ENCODE measurements at regions not wholly inside any gene's neighbourhood (a gene's known extent, or its start where the extent isn't known, plus 50 kb on each side); places are given as distances from the start of the nearest gene placed in this dataset.

DNA sequence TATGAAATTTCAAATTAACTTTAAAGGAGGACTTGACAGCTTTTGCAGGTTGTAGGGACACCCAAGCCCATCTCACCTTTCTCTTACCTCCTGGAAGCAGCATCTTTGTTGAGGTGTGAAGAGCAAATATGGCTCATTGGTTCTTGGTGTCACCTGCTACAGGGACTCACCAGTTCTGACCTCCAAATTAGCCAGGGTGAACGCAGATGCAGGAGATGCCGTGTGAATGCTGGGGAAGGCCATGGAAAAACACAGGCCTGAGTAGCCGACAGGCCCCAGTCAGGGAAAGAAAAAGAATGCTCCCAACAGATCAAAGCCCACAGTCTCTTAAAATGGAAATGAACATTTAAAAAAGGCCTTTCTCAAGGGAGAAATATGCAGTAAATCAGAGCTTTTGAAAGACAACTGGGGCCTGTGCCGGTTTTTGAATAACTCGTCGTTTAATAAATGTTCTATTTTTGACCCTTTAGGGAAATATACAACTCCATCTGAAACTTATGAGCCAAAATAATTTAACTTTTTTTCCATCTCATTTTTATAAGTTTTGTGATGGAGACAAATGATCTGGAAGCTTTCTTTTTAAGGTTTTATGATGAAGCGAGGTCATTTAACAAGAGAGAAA, 167.5 kb downstream of the CD83 start:
- peaks cover 34 to 70% of the 10 kb centered on the region in 2 experiments for H3K4me1 Mint-ChIP-seq
- WGBS (ENCODE audit: extremely low coverage, insufficient read length, low lambda C conversion rate): no CpG with 5 or more reads among the region's 7 CpGs

More for the DNA sequence above, 167.5 kb downstream of the CD83 start:
- TF ChIP-seq, protein P1, sequence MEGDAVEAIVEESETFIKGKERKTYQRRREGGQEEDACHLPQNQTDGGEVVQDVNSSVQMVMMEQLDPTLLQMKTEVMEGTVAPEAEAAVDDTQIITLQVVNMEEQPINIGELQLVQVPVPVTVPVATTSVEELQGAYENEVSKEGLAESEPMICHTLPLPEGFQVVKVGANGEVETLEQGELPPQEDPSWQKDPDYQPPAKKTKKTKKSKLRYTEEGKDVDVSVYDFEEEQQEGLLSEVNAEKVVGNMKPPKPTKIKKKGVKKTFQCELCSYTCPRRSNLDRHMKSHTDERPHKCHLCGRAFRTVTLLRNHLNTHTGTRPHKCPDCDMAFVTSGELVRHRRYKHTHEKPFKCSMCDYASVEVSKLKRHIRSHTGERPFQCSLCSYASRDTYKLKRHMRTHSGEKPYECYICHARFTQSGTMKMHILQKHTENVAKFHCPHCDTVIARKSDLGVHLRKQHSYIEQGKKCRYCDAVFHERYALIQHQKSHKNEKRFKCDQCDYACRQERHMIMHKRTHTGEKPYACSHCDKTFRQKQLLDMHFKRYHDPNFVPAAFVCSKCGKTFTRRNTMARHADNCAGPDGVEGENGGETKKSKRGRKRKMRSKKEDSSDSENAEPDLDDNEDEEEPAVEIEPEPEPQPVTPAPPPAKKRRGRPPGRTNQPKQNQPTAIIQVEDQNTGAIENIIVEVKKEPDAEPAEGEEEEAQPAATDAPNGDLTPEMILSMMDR (conservative IDR thresholded peaks at IDR 0.05): no peak
- no peak overlapping the region for H3K9ac ChIP-seq (ENCODE audit: extremely low read depth, insufficient read length, low read length)
- no peak overlapping the region; a peak in 1 of 7 replicates for H3K27ac Mint-ChIP-seq
- no peak overlapping the region for H3T11ph ChIP-seq (ENCODE audit: low read length)
- no peak overlapping the region for H3K23ac ChIP-seq (ENCODE audit: insufficient read length, low read depth, low read length)
- H3K9me3 ChIP-seq (ENCODE audit: control insufficient read depth, low read depth, low read length): no peaks in the 10 kb centered on the region
- no peak overlapping the region for H3K27ac ChIP-seq (ENCODE audit: insufficient read length, low read depth, low read length)
- peaks cover 8% of the 10 kb centered on the region for H3K4me1 ChIP-seq (ENCODE audit: insufficient read depth, low read length)
- no peak overlapping the region for H3K4me3 Mint-ChIP-seq
- H3K14ac ChIP-seq (ENCODE audit: insufficient read depth, low read length): no peak overlapping the region
- no peak overlapping the region for H2BK12ac ChIP-seq (ENCODE audit: insufficient read length, low read depth, low read length)
- no peak overlapping the region for H2BK120ac ChIP-seq (ENCODE audit: low read depth, low read length, poor library complexity, severe bottlenecking)
- no peaks in the 10 kb centered on the region for H3K79me2 ChIP-seq (ENCODE audit: insufficient read depth, low read length)
- H3K4ac ChIP-seq (ENCODE audit: low read depth, low read length): no peak overlapping the region
- H2BK15ac ChIP-seq (ENCODE audit: low read depth, low read length): no peak overlapping the region
- H3K79me1 ChIP-seq (ENCODE audit: insufficient read depth, low read depth, low read length, poor library complexity, severe bottlenecking): no peaks in the 10 kb centered on the region
- no peak overlapping the region for H4K8ac ChIP-seq (replicated peaks; ENCODE audit: insufficient read length, low read depth, low read length)
- H2AFZ ChIP-seq (ENCODE audit: low read length): no peak overlapping the region
- H2BK20ac ChIP-seq (ENCODE audit: low read depth, low read length, poor library complexity, severe bottlenecking): no peak overlapping the region
- peak; percentile 71 for DNase-seq
- no peak overlapping the region for H2AK5ac ChIP-seq (ENCODE audit: insufficient read length, low read length)
- no peaks in the 10 kb centered on the region for H3K23me2 ChIP-seq (ENCODE audit: insufficient read length, low read depth, low read length, poor library complexity, severe bottlenecking)
- H3K18ac ChIP-seq (ENCODE audit: insufficient read length, low read depth, low read length): no peak overlapping the region
- no peaks in the 10 kb centered on the region for H3K27me3 ChIP-seq (ENCODE audit: insufficient read depth, low read length)
- H3K36me3 Mint-ChIP-seq (ENCODE audit: insufficient read depth in 1 of 3, low read depth in 3 of 3): peaks cover 4 to 48% (median 9%) of the 10 kb centered on the region in 3 experiments
- no peak overlapping the region for H2BK5ac ChIP-seq (ENCODE audit: insufficient read length, low read length)
- H3K56ac ChIP-seq (ENCODE audit: insufficient read length, low read depth, low read length): no peak overlapping the region
- H3K9me3 Mint-ChIP-seq: no peaks in the 10 kb centered on the region; a peak in 3 of 5 replicates
- H3K4me2 ChIP-seq (ENCODE audit: insufficient read depth, insufficient read length, low read length): no peak overlapping the region
- H4K20me1 ChIP-seq (ENCODE audit: control insufficient read depth, insufficient read depth, insufficient read length): no peaks in the 10 kb centered on the region
- H4K5ac ChIP-seq (ENCODE audit: insufficient read length, low read depth, low read length): no peak overlapping the region
- no peak overlapping the region for H4K91ac ChIP-seq (ENCODE audit: insufficient read length, low read depth, low read length)
- peaks cover 3% of the 10 kb centered on the region for H3K27me3 Mint-ChIP-seq (ENCODE audit: low read depth)
